GM18907 (cell line): ENCODE measurements at regions not wholly inside any gene's neighbourhood (a gene's known extent, or its start where the extent isn't known, plus 50 kb on each side); places are given as distances from the start of the nearest gene placed in this dataset.
"Not testable (repeated sequence)": the region's sequence is repeated elsewhere in the genome, so short reads cannot be mapped to it uniquely, and the experiment has no call there.

Experiments used
- ATAC-seq: cut with Tn5 transposase; IDR thresholded peaks from one replicate; pipeline ENCODE4 v1.9.1; 2021; ENCODE audit warnings: mild to moderate bottlenecking, moderate library complexity; ENCODE audit not compliant: unreplicated experiment

DNA sequence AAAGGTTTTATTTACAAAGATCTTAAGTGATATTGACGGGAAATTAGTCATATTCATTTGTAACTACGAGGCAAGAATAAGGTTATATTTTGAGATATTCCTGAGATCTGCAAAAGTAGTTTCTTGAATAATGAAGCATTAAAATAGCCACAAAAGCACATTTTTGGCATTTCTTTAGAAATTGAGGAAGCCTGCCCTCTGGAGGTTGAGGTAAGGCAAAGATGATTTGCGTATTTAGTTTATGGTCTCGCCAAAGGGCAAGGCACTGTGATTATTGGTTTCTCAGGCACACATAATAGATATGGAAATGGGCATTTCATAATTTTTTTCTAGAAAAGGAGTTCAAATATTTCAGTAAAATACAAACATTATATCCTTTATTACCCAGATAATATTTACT lies 143.7 kb upstream of the RPRM start:
- ATAC-seq: no peak

DNA sequence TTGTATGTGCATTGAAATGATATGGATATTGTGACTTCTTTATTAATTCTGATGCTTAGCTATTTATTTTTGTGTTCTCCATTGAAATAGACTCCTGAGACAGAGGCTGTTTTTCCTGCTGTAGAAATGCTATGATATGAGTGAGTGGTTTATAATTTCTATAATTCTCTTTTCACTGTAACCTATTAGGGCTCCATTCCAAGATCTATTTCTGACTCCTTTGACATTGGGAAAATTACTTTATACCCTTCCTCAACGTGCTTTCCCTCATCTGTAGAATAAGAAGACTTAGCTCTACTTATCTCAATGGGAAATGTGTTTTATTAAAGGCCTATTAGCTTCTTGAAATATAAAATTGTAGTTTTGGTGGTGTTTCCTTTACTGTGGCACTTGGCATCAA lies 144.5 kb upstream of the RPRM start:
- no peak for ATAC-seq

DNA sequence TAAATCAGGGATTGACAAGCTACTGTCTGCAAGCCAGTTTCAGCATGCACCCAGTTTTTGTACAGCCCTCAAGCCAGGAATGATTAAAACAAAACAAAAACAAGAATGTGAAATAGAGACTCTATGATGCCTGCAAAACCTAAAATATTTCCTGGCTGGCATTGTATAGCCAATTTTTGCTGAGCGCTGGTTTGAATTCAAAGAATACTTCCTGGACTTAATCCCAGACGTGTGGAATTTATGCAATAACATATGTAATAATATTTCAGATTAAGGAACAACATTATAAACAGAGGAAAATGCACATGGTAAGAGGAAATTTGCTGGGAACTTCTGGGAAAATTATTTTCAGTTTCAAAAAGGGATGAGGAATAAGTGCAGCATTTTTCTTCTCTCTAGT lies 148.1 kb upstream of the RPRM start:
- no peak for ATAC-seq

DNA sequence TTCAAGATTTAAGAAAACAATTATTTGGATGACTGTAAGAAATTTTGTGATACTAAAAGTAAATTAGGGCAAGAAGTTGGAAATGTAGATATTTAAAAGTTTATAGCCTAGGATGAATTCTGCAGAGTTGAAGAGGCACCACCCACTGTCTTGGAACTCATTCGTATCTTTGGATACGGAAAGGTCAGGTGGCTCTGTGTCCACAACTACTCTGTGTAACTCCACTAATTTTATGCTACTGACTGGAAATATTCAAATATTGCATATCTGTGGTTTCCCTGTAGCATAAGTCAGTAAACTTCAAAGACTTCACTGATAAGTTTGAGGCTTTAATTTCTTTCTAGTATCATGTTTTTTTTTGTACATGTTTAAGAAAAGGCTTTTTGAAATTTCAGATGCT lies 156.9 kb upstream of the RPRM start:
- ATAC-seq: no peak

DNA sequence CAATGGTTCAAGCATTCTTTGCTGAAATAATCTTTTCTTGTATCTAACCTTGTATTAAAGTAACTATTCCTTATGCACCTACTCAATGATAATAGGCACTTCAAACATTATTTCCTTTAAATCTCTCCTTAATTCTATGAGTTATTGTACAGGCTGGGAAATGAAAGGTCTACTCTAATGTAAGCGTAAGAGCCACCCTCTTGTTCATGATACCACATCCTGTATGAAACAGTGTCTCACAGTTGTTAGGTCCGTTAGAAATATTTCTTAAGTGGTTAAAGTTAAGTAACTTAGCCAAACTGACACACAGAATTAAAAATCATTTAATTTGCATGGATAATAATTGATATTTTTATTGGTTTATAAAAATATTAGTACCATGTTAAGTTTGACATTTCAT lies 162.5 kb upstream of the RPRM start:
- ATAC-seq: no peak

DNA sequence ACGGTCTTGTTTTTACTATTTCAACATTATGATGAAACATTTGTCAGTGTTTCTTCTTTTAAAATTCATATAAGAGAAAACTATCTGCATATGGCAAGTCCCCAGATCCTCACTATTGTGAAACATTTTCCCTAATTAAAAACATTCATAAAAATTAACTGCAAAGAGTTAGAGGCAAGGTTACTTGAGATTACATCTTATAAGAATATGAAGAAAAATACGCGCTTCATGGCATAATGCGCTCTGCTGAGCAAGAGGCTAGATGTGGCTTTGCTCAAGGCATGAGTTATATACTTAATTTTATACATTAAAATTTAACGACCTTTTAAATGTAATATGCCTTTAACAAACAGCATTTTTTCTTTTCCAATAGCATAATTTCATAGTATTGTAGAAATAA lies 166.4 kb upstream of the RPRM start:
- ATAC-seq: no peak

DNA sequence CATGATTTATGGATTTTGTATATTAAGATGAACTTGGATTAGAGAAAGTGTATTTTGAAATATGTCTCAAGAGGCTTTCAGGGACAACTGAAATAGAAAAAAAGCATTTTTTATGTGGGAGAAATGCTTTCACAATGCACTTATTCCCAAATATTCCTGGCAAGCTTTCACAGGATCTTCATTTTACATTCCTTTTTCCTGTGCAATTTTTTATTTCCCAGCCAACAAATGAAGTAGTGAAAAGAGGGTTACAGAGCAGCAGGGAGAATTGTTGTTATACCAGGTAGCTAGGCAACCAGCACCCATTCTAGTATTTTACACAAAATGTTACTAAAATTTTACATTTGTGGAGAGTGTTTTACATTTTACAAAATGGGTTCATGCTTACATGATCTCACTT lies 167.0 kb upstream of the RPRM start:
- no peak for ATAC-seq

DNA sequence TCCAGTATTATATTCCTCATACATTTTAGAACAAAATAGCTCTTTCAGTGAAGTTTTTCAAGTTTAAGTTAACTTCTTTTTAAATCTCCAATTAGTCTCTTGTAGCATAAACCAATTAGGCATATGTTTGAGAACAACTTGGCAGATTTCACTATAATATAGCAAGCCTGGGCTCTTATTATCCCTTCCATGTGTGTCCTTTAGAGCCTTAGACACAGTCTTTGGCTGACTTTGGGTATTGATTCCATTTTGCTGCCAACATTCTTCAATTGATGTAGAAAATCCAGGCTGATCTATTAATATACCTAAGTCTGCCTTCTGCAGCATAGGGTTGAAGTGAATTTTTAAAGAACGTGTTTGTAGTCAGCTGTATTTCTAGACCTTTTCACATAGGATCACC lies 179.1 kb upstream of the RPRM start:
- no peak for ATAC-seq

DNA sequence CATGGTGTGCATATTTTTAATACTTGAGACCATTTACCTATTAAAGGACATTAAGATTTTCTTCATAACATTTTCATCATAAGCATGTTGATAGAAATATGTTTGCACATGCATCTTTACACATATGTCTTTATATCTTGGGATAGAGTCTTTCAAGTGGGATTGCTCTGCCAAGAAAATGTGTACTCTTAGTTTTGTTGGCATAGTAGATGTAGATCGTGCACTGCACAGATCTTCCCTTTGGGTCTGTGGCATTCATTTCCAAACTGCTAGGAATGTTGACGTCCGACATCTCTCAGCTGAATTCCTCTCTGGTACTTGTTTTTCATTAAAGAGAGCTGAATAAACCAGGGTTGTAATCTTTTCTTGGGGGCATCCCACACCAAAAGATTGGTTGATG lies 183.2 kb upstream of the RPRM start:
- ATAC-seq: no peak

DNA sequence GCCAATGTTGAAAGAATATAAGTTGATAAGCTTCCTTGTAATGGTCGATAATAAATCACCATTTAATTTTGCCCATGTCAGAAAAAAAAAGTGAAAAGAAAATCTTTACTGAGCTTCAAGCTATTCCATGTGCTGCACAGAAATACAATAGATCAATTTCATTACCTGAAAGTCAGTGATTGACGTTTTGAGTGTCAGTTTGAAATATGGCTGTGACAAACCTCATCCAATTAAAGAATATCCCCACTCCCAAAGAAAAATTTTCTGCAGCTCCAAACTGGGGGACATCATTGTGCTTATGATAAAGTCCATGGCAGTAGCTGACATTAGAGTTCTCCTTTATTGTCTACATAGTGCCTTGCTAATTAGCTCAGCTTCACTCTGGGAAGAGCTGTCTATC lies 184.8 kb upstream of the RPRM start:
- ATAC-seq: no peak

DNA sequence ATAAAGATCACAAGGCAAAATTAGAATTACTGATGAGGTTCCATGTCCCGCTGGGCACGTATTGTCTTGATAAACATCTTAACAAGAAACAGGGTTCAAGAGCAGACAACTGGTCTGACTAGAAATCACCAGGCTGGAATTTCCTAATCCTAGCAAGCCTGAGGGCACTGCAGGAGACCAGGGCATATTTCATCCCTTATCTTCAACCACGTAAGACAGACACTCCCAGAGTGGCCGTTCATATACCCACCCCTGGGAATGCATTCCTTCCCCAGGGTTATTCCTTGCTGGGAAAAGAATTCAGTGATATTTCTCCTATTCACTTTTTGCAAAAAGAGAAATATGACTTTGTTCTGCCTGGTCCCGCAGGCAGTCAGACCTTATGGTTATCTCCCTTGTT lies 185.4 kb upstream of the RPRM start:
- ATAC-seq: not testable (repeated sequence)

DNA sequence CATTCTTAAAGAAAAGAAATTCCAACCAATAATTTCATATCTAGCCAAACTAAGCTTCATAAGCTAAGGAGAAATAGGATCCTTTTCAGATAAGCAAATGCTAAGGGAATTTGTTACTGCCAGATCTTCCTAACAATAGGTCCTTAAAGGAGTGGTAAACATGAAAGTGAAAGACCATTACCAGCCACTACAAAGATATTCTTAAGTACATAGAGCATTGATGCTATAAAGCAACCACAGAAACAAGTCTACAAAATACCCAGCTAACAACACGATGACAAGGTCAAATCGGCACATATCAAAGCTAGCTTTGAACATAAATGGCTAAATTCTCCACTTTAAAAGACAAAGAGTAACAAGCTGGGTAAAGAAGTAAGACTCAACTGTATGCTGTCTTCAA lies 188.9 kb upstream of the RPRM start:
- no peak for ATAC-seq

DNA sequence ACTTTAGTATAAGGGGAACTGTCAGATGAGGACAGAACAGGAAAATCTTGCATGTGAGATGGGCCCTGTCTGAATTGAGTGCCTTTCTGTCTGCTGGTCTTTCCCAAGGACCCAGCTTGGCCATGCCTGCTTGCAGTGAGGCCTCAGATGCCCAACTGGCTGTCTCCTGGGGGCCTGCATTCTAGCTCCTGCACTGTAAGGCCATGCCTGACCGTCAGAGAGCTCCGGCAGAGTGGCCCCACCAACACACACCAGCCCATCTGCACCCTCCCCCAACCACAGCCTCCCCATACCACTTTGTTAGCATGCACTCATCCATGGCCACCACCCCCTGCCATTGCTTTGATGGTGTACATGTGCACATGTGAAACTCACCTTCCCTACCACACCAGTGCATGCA lies 190.4 kb upstream of the RPRM start:
- no peak for ATAC-seq

DNA sequence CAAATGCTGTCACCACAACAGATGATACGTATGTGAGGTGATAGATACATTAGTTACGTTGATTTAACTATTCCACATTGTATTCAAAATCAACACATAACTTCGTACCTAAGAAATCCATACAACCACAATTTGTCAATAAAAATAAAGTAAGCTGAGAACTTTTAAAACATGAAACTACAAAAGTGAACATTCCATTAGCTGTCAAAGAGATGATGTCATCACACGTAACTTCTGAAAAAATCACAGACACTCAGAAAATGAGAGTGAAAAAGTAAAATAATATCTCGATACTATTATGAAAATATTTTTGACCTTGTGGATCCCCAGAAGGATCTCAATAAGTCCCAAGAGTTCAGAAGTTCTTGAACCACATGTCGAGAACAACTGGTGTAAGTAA lies 161.6 kb upstream of the GALNT13 start:
- ATAC-seq: no peak

DNA sequence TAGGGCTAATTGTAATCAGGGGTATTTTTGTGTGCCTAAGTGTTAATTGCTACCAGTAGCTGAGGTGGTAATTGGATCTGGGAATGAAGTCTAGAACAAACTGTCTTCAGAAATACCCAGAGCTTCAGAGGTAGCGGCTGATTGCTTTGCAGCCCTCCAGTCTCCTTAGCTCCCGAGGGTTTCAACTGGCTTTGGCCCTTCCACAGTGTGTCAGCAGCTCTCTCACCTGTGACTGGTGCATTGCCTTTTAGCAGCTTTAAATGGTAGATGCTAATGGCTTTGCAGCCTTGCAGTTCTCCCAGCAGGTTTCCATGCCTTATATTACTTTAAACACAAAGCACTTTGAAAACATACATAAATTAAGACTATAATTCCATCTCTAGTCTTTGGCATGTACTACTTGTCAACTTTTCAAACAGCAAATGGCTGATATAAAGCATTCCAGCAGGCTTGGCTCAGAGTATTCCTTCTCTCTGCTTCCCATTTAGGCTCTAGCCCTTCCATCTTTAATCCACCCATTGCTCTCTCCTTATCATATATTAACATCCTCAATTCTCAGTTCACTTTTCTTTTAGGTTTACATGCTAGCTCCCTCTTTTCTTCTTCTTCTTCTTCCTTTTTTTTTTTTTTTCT lies 156.4 kb upstream of the GALNT13 start:
- ATAC-seq: no peak

DNA sequence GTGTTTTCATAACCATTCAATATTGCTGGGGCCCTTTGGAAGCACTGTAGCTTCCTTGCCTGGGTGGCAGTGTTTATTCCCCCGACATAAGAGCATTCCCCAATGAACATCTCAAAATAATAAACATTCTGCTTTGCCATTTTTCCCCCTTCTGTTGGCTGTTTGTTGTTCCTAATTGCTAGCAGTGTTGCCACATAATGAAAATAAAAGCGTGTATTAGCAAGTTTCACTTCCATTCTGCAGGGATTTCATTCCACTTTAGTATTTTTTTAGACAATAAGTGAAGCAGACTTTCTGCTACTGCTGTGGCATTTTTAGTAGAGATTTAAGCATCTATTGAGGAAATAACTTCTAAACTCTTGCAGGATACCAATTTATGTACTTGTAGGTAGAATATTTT lies 154.7 kb upstream of the GALNT13 start:
- ATAC-seq: no peak

DNA sequence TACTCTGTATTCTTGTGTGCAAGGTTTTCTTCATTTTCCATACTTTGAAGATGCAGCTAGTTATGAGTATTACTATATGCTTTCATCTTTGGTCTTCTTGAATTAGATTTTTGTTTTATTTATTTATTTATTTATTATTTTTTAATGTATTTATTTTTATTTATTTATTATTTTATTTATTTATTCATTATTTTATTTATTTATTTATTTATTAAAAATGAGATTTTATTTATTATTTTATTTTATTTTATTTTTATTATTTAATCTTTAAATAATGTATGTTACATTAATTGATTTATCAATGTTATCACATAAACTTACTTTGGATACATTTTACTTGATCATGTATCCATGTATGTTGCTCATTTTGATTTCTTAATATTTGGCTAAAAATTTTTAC lies 132.3 kb upstream of the GALNT13 start:
- no peak for ATAC-seq

DNA sequence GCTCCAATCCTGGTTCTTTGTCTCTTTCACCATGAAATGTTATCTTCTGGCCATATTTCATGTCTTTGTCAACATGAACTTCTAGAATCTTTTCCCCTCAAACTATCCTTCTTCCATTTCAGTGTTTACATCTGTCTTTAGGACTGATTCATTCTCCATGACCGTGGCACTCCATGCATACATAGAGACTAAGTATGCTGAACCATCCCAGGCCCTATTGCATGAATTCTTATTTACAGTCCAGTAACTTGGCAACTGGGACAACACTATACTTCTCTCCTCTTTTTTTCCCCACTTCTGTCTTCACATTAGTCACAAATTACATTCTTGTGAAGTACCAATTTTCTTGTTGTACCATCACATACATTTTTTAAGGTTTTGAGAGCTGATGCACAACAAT lies 109.8 kb upstream of the GALNT13 start:
- no peak for ATAC-seq

DNA sequence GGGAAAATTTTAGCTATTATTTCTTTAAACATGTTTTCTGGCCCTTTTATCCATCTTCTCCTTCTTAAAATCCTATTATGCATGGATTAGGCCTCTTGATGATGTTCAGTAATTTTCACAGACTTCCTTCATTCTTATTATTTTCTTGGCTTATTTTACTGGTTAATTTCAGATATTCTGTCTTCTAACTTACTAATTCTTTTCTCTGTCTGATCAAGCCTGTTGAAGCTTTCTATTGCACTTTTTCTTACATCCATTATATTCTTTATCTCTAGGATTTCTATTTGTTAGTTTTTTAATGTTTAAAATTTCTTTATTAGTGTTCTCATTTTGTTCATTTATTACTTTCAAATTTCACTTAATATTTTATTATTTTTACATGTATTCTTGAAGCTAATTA lies 105.3 kb upstream of the GALNT13 start:
- no peak for ATAC-seq

DNA sequence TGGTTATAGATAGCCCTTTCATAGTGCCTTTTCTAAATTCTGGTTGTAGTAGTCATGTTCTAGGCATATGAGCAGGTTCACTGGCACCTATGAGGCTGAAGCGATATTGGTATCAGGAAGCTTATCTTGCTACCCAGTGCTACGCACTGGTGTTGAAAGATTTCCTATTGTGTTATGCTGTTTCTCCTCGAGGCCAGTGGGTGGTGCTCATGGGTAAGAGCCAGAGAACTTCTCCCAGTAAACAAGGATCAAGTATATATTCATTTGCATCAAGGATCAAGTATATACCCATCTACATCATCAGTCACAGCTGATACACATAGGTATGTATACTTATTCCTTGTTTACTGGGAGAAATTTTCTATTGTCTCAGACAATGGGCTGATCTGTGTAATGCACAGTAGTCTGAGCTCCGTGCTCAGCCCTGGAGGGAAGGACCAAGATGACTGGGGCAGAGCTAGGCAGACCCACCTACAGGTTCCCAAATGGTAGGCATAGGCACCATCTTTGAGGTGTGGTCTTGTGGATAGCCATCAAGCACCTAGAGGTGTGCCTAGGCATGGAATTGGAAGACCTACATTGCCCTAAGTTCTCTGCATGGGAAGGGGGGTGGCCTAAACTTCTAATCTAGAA lies 101.2 kb upstream of the GALNT13 start:
- ATAC-seq: no peak

DNA sequence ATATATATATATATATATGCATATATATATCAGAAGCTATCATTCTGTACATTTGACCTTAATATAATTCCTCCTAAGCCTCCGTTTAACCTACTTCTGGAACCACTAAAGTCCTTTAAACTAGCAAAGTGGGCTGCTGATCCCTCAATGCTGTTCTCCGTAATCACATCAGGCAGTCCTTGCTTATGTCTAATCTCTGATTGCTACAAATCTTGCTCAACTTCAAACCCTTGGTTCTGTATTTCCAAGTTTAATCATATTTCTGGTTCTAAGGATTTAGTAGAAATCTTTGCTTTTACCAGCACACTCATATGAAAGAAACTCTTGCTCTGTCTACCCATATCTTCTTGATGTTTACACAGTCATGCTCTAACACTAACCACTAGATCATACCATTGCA lies 91.5 kb upstream of the GALNT13 start:
- ATAC-seq: no peak

DNA sequence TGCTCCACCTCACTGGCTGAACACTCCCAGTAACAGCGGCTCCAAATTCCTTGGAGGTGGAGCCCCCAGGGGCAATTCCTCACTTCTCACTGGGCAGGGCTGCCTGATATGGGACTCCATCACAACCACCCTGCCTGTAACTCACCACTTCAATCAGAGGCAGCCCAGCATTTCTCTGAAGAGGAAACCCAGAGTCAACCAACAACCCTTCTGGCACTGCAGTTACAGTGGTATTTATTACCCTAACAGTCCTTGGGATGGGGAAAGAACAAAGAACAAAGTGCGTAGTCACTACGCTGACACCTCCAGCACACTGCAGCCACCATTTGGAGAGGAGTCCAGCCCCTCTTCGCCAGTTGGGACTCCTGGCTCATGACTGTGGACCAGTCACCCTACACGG lies 85.7 kb upstream of the GALNT13 start:
- ATAC-seq: no peak

DNA sequence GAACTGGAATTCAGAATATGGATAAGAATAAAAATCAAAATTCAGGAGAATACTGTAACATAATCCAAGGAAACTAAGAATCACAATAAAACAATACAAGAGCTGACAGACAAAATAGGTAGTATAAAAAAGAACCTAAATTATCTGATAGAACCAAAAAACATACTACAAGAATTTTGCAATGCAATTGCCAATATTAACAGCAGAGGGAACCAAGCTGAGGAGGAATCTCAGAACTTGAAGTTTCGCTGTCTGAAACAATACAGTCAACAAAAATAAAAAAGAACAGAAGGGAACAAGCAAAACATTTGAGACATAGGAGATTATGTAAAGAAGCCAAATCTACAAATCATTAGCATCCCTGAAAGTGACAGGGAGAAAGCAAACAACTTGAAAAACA lies 84.1 kb upstream of the GALNT13 start:
- ATAC-seq: no peak
